ENCODE measurements at regions not wholly inside any gene's neighbourhood (a gene's known extent, or its start where the extent isn't known, plus 50 kb on each side); places are given as distances from the start of the nearest gene placed in this dataset.

DNA sequence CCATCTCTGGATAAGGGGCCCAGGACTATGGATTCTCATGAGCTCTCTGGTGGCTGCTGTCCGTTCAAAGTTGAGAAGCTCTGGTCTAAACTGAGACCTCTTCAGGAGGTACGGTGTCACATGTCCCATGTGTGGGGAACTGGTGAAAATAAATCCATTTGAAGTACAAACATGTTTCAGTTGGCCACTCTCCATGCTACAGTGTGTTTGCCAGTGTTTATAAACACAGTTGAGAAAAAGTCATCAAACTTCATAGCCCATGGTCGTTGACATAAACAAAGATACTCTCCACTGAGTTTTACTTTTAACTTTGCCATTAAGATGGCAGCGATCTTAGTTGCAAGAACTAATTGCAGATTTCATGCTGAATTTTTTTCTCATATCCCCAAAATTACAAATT, 72.8 kb downstream of the PSMG1 start:
- Histone ChIP-seq H3K36me3 (no peaks in the 10 kb centered on the region), H3K27ac (peak overlapping the region in 1 of 4 donors; percentile 12), H3K4me1 (no peaks in the 10 kb centered on the region), H3K4me3 (no peak overlapping the region), H3K27me3 (no peaks in the 10 kb centered on the region), H3K9me3 (no peaks in the 10 kb centered on the region)
- no peak for DNase-seq
- 67 to 76% methylated on average over 3 to 4 of the region's 4 CpGs for WGBS, 2 donors (ENCODE audit: low coverage in 1 of 2)
- intact Hi-C loops (cut with DNase I; ENCODE audit: low total_unique reads) = no loop called here
- TF ChIP-seq POLR2AphosphoS5 (IDR thresholded peaks at IDR 0.05) = peak in 2 of 3 donors; percentile 38 to 39
- no peak for TF ChIP-seq EP300 (IDR thresholded peaks at IDR 0.05; ENCODE audit: low read depth)
- in situ Hi-C loops (cut with MboI; ENCODE audit: low pct_ligation_motif_present in 1 of 4, low pct_unique_long_range_greater_than_20kb in 1 of 4, low sequenced_read_pairs in 3 of 4) = no loop called here

DNA sequence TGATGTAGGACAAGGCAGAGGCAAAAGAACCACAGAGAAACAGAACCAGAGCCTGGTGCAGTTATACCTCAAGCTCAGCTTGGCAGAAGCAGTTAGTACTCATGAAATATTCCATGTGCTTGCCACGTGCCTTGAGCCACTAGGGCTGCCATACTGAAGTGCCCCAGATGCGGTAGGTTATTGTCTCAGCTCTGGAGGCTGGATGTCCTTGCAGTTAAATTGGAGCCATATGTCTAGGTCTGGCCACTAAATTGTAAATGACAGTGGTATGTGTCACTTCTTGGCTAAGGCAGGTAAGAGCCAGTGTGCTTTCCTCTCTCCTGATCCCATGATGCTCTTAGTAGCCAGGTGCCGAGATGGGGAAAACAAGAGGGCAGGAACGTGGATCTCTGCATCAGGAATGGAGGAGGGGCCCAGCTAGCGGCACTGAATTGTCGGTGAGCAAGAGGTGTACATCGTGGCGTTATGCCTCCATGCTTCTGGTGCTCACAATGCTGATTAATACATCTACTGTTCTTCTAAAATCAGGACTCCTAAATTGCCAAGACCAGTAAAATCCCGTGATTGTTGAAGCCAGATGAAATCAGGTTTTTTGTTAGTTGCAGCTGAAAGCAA, 73.5 kb downstream of the PSMG1 start:
- no peak for DNase-seq
- in situ Hi-C loops (cut with MboI; ENCODE audit: low pct_ligation_motif_present in 1 of 4, low pct_unique_long_range_greater_than_20kb in 1 of 4, low sequenced_read_pairs in 3 of 4) = no loop called here
- Histone ChIP-seq H3K9me3 (no peaks in the 10 kb centered on the region), H3K27me3 (no peaks in the 10 kb centered on the region), H3K4me1 (peaks cover 0 to 5% (median 2%) of the 10 kb centered on the region in 4 donors), H3K4me3 (no peak overlapping the region), H3K27ac (no peak overlapping the region), H3K36me3 (no peaks in the 10 kb centered on the region)
- intact Hi-C loops (cut with DNase I; ENCODE audit: low total_unique reads) = loop anchor here (10.0 kb wide), 1 partner anchor 305 kb away; the partner anchor contains the start of gene ETS2
- TF ChIP-seq EP300 (IDR thresholded peaks at IDR 0.05; ENCODE audit: low read depth) (no peak), POLR2AphosphoS5 (IDR thresholded peaks at IDR 0.05) (no peak), POLR2A (IDR thresholded peaks at IDR 0.05) (no peak)
- TF ChIP-seq, protein P1, sequence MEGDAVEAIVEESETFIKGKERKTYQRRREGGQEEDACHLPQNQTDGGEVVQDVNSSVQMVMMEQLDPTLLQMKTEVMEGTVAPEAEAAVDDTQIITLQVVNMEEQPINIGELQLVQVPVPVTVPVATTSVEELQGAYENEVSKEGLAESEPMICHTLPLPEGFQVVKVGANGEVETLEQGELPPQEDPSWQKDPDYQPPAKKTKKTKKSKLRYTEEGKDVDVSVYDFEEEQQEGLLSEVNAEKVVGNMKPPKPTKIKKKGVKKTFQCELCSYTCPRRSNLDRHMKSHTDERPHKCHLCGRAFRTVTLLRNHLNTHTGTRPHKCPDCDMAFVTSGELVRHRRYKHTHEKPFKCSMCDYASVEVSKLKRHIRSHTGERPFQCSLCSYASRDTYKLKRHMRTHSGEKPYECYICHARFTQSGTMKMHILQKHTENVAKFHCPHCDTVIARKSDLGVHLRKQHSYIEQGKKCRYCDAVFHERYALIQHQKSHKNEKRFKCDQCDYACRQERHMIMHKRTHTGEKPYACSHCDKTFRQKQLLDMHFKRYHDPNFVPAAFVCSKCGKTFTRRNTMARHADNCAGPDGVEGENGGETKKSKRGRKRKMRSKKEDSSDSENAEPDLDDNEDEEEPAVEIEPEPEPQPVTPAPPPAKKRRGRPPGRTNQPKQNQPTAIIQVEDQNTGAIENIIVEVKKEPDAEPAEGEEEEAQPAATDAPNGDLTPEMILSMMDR (IDR thresholded peaks at IDR 0.05) = no peak
- WGBS, 2 donors (ENCODE audit: low coverage in 1 of 2) = 86 to 92% methylated on average over 6 to 9 of the region's 9 CpGs

DNA sequence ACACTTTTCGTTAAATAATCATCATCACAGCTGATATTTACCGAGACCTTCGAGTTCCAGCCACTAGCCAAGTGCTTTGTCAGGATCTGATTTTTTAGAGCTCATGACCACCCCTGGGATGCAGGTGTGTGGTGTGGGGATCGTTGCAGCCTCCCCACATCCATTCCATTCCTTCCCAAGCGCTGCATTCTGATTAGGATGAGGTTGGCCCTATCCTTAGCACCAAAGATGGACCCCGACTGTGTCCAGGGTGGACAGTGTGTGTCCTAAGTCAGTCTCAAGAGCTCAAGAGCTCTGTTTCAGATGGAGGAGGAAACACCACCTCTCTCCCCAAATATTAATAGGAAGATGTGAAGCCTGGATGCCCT, 74.1 kb downstream of the PSMG1 start:
- intact Hi-C loops (cut with DNase I; ENCODE audit: low total_unique reads) = loop anchor here (10.0 kb wide), 1 partner anchor 304 kb away; the partner anchor contains the start of gene ETS2
- Histone ChIP-seq H3K36me3 (no peaks in the 10 kb centered on the region), H3K27me3 (no peaks in the 10 kb centered on the region), H3K27ac (no peak overlapping the region), H3K4me3 (no peak overlapping the region), H3K4me1 (peaks cover 0 to 7% (median 2%) of the 10 kb centered on the region in 4 donors), H3K9me3 (no peaks in the 10 kb centered on the region)
- in situ Hi-C loops (cut with MboI; ENCODE audit: low pct_ligation_motif_present in 1 of 4, low pct_unique_long_range_greater_than_20kb in 1 of 4, low sequenced_read_pairs in 3 of 4) = no loop called here
- DNase-seq = no peak
- WGBS, 2 donors (ENCODE audit: low coverage in 1 of 2) = 83% methylated on average over 6 of the region's 6 CpGs; no CpG with 5 or more reads in 1 of the 2 donors
- TF ChIP-seq POLR2AphosphoS5 (IDR thresholded peaks at IDR 0.05) (no peak), POLR2A (IDR thresholded peaks at IDR 0.05) (no peak), EP300 (IDR thresholded peaks at IDR 0.05; ENCODE audit: low read depth) (no peak)
- TF ChIP-seq, protein P1 (IDR thresholded peaks at IDR 0.05) = no peak

DNA sequence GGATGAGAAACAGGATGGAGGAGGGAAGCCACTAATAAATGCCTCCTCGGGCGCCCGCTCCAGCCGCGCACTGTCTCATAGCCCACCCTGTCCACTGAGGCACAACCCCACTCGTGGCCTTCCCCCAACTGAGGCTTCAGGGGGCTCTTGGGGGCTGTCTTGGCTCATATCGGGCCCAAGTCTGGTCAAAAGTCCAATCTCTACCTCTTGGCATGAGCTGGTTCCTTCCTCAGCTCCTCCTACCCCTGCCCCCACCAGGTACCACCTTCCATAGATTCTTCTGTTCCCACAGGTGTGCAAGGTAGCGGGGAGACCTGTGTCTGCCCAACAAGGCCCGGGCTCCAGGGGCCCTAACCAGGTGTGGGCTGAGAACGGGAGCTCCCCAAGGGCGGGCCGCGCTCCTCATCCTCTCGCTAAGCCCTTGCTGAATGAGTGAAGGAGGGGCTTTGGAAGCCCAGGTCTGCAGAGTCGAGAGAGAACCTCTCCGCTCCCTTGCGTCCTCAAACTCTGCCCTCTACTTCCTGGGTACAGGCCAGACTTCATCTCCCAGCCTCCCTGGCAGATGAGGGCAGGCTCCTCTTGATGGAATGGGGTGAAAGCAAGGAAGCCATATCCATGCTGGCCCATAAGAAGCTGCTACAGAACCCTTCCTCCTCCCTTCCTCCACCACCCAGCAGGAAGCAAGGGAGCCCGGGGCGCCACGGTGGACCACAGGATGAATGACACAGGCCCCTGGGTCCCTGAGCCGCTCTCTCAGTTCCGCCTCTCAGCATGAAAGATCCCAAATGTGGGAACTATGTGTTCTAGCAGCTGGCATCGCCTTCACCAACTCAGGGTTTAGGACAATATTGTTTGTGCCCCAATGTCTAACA, 74.7 kb downstream of the PSMG1 start:
- no peaks in the 10 kb centered on the region for H3K36me3 ChIP-seq
- in situ Hi-C loops (cut with MboI; ENCODE audit: low pct_ligation_motif_present in 1 of 4, low pct_unique_long_range_greater_than_20kb in 1 of 4, low sequenced_read_pairs in 3 of 4) = no loop called here
- H3K9me3 ChIP-seq = no peaks in the 10 kb centered on the region
- TF ChIP-seq POLR2A (IDR thresholded peaks at IDR 0.05) = no peak
- TF ChIP-seq EP300 (IDR thresholded peaks at IDR 0.05; ENCODE audit: low read depth) = no peak
- TF ChIP-seq, protein P1 (IDR thresholded peaks at IDR 0.05) = no peak
- no peak for TF ChIP-seq POLR2AphosphoS5 (IDR thresholded peaks at IDR 0.05)
- WGBS, 2 donors (ENCODE audit: low coverage in 1 of 2) = 95% methylated on average over 22 of the region's 23 CpGs; no CpG with 5 or more reads in 1 of the 2 donors
- no peaks in the 10 kb centered on the region for H3K27me3 ChIP-seq
- no peak overlapping the region for H3K4me3 ChIP-seq
- no peak for DNase-seq
- no peak overlapping the region for H3K27ac ChIP-seq
- peaks cover 0 to 7% (median 2%) of the 10 kb centered on the region in 4 donors for H3K4me1 ChIP-seq
- intact Hi-C loops (cut with DNase I; ENCODE audit: low total_unique reads) = loop anchor here (10.0 kb wide), 1 partner anchor 304 kb away; the partner anchor contains the start of gene ETS2
